Panc1 (cell line): ENCODE measurements at regions not wholly inside any gene's neighbourhood (a gene's known extent, or its start where the extent isn't known, plus 50 kb on each side); places are given as distances from the start of the nearest gene placed in this dataset.

Experiments used
- ATAC-seq: fragments of 200-7000 bp; cut with Tn5 transposase; 2 replicates; pipeline ENCODE4 v1.9.1; 2020; ENCODE audit warnings: mild to moderate bottlenecking, moderate library complexity
- BruUV-seq: library from RNA; stranded (reverse); fragments of 400-500 nt; replicated peaks from 2 replicates; lab custom pipeline; 2021; lab: Mats Ljungman, UMichigan
- CTCF ChIA-PET: fragments of 300-600 bp; sonication (Branson Sonifier 250); formaldehyde crosslinking; loops from one replicate; lab custom pipeline; 2022; ENCODE audit warnings: antibody characterized with exemption; lab: Charles Lee
- POLR2A ChIA-PET: fragments of 300-600 bp; sonication (Branson Sonifier 250); formaldehyde crosslinking; loops from one replicate; lab custom pipeline; 2022; ENCODE audit warnings: antibody characterized with exemption; lab: Charles Lee
- DNase-seq: peaks from one replicate; pipeline ENCODE4 v3.0.0-alpha.2; 2010; ENCODE audit warnings: low read depth, low spot score
- H3K27ac ChIP-seq: 2 replicates; pipeline ENCODE4 v1.5.1; 2011; ENCODE audit warnings: mild to moderate bottlenecking, low read length, inconsistent platforms
- H3K27me3 ChIP-seq: fragments of 200-500 bp; sonication (Bioruptor generic); 2 replicates; pipeline ENCODE4 v1.6.0; 2014; ENCODE audit warnings: low read length, inconsistent platforms; ENCODE audit not compliant: control insufficient read depth, insufficient read depth
- H3K36me3 ChIP-seq: fragments of 200-500 bp; sonication (Bioruptor generic); 2 replicates; pipeline ENCODE4 v1.5.1; 2014; ENCODE audit warnings: inconsistent platforms, mild to moderate bottlenecking, low read length, moderate library complexity; ENCODE audit not compliant: control insufficient read depth, insufficient read depth
- H3K4me1 ChIP-seq: 2 replicates; pipeline ENCODE4 v1.5.1; 2011; ENCODE audit warnings: inconsistent platforms, mild to moderate bottlenecking, low read length, moderate library complexity; ENCODE audit not compliant: control insufficient read depth, insufficient read depth
- H3K4me3 ChIP-seq, 2 experiments: 2 replicates each; pipeline ENCODE4 v1.5.1; 2011 to 2012; ENCODE audit warnings: low read depth in 2 of 2, low read length in 2 of 2, mild to moderate bottlenecking in 2 of 2, inconsistent platforms in 1 of 2, moderate library complexity in 1 of 2
- H3K9me3 ChIP-seq: fragments of 200-500 bp; sonication (Bioruptor generic); 2 replicates; pipeline ENCODE4 v1.5.1; 2014; ENCODE audit warnings: low read depth, mild to moderate bottlenecking, inconsistent platforms, low read length, moderate library complexity; ENCODE audit not compliant: control insufficient read depth, insufficient read depth
- CTCF ChIP-seq: fragments of 450-650 bp; IDR thresholded peaks from 2 replicates; pipeline ENCODE4 v1.5.1; 2017; ENCODE audit warnings: mild to moderate bottlenecking
- POLR2AphosphoS5 ChIP-seq: IDR thresholded peaks from 2 replicates; pipeline ENCODE4 v1.6.1; 2012; ENCODE audit warnings: mild to moderate bottlenecking, low read depth, low read length, moderate library complexity
- REST ChIP-seq, 2 experiments: IDR thresholded peaks; 2 replicates each; pipeline ENCODE4 v1.6.1; 2011 to 2012; ENCODE audit warnings: low read depth in 2 of 2, control low read depth in 1 of 2, low read length in 1 of 2, mild to moderate bottlenecking in 1 of 2, moderate library complexity in 1 of 2; ENCODE audit not compliant: insufficient read depth in 1 of 2
- SIN3A ChIP-seq: IDR thresholded peaks from 2 replicates; pipeline ENCODE4 v1.6.1; 2012; ENCODE audit warnings: low read depth, mild to moderate bottlenecking, low read length, moderate library complexity, borderline replicate concordance; ENCODE audit not compliant: insufficient read depth
- TCF7L2 ChIP-seq: IDR thresholded peaks from 2 replicates; pipeline ENCODE4 v1.6.1; 2011; ENCODE audit warnings: mild to moderate bottlenecking, low read depth, low read length, inconsistent platforms
- in situ Hi-C: cut with HindIII; loops from 2 replicates; pipeline ENCODE4 v1.10.0; 2016; ENCODE audit warnings: low sequenced_read_pairs, low pct_unique_long_range_greater_than_20kb
- intact Hi-C: fragments of 100-400 bp; cut with micrococcal nuclease; formaldehyde crosslinking; loops from one replicate; pipeline ENCODE4 v1.10.0; 2022; ENCODE audit not compliant: unreplicated experiment

DNA sequence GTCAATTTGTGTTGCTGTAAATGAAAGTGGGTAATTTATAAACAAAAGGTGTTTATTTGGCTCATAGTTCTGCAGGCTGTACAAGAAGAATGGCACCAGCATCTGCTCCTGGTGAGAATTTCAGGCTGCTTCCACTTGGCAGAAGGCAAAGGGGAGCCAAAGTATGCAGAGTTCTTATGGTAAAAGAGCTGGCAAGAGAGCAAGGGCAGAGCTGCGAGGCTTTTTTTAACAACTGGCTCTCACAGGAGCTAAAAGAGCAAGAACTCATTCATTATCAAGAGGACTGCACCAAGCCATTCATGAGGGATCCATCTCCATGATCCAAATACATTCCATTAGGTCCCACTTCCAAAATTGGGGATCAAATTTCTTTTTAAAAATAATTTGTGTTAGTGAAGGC lies 1712.7 kb downstream of the SLITRK5 start:
- ChIA-PET POLR2A (no interaction called here), CTCF (no interaction called here)
- no peak overlapping the region for H3K27ac ChIP-seq
- no peaks in the 10 kb centered on the region for H3K9me3 ChIP-seq
- in situ Hi-C loops: no loop called here
- H3K36me3 ChIP-seq: no peaks in the 10 kb centered on the region
- no peak for TF ChIP-seq TCF7L2
- no peak for TF ChIP-seq REST (IDR thresholded peaks at IDR 0.05; ENCODE audit: insufficient read depth in 1 of 2, low read depth in 2 of 2, low read length in 1 of 2)
- TF ChIP-seq POLR2AphosphoS5: no peak
- no peak for TF ChIP-seq CTCF
- no peak for TF ChIP-seq SIN3A
- H3K4me1 ChIP-seq: no peaks in the 10 kb centered on the region
- H3K4me3 ChIP-seq: no peak overlapping the region
- BruUV-seq: no TSS peak
- H3K27me3 ChIP-seq: no peaks in the 10 kb centered on the region
- DNase-seq (no peak), ATAC-seq (no peak)
- intact Hi-C loops: no loop called here

GRCh38 chr13:89393758-89394304 lies 1722.7 kb downstream of the SLITRK5 start:
- no peaks in the 10 kb centered on the region for H3K4me1 ChIP-seq
- H3K27me3 ChIP-seq: no peaks in the 10 kb centered on the region
- H3K27ac ChIP-seq: no peak overlapping the region
- no peaks in the 10 kb centered on the region for H3K9me3 ChIP-seq
- no peak for TF ChIP-seq REST (IDR thresholded peaks at IDR 0.05; ENCODE audit: insufficient read depth in 1 of 2, low read depth in 2 of 2, low read length in 1 of 2)
- no peak for TF ChIP-seq POLR2AphosphoS5
- no peak for TF ChIP-seq TCF7L2
- no peak for TF ChIP-seq CTCF
- no peak for TF ChIP-seq SIN3A
- in situ Hi-C loops (no loop called here), intact Hi-C loops (no loop called here)
- DNase-seq: no peak
- CTCF ChIA-PET: no interaction called here
- ATAC-seq: no peak
- BruUV-seq: no TSS peak
- H3K36me3 ChIP-seq: no peaks in the 10 kb centered on the region
- POLR2A ChIA-PET: no interaction called here
- no peak overlapping the region for H3K4me3 ChIP-seq
